DMS114 treated with DMSO at 0.1 percent for 48 hours (cell line): ENCODE measurements at regions not wholly inside any gene's neighbourhood (a gene's known extent, or its start where the extent isn't known, plus 50 kb on each side); places are given as distances from the start of the nearest gene placed in this dataset.
"Not testable (repeated sequence)": the region's sequence is repeated elsewhere in the genome, so short reads cannot be mapped to it uniquely, and the experiment has no call there.

ENCODE experiments used
- DNase-seq: peaks from one replicate; lab custom pipeline; 2025; ENCODE audit not compliant: unreplicated experiment; lab: John Stamatoyannopoulos, UW

- no peak for DNase-seq
Observed at GRCh38 chr5:135279328-135279727, 119.7 kb downstream of the MACROH2A1 start.

GRCh38 chr5:135276151-135276550 is 122.9 kb downstream of the MACROH2A1 start:
- DNase-seq: no peak

- DNase-seq: no peak
Observed at GRCh38 chr5:135273212-135273611, 125.8 kb downstream of the MACROH2A1 start.

GRCh38 chr5:135272311-135272805 is 126.7 kb downstream of the MACROH2A1 start:
- DNase-seq: no peak

GRCh38 chr5:135271533-135272310 is 127.3 kb downstream of the MACROH2A1 start:
- DNase-seq: no peak

- DNase-seq: no peak
Observed at GRCh38 chr5:135269931-135270421, 129.1 kb downstream of the MACROH2A1 start.

- DNase-seq: no peak
Observed at GRCh38 chr5:135269199-135269598, 129.8 kb downstream of the MACROH2A1 start.

- no peak for DNase-seq
Observed at GRCh38 chr5:135266975-135267374, 132.1 kb downstream of the MACROH2A1 start.

- no peak for DNase-seq
Observed at GRCh38 chr5:135266303-135266635, 132.8 kb downstream of the MACROH2A1 start.

- DNase-seq: no peak
Observed at GRCh38 chr5:135265497-135266302, 133.3 kb downstream of the MACROH2A1 start.

GRCh38 chr5:135264451-135265440 is 134.3 kb downstream of the MACROH2A1 start:
- no peak for DNase-seq

GRCh38 chr5:135263022-135263668 is 135.9 kb downstream of the MACROH2A1 start:
- DNase-seq: no peak

- no peak for DNase-seq
Observed at GRCh38 chr5:135262364-135262763, 136.7 kb downstream of the MACROH2A1 start.

- DNase-seq: not testable (repeated sequence)
Observed at GRCh38 chr5:135260108-135260507, 138.9 kb downstream of the MACROH2A1 start.

- no peak for DNase-seq
Observed at GRCh38 chr5:135255461-135256178, 143.4 kb downstream of the MACROH2A1 start.

GRCh38 chr5:135254183-135254582 is 144.8 kb downstream of the MACROH2A1 start:
- no peak for DNase-seq

- no peak for DNase-seq
Observed at GRCh38 chr5:135253601-135254178, 145.3 kb downstream of the MACROH2A1 start.

- no peak for DNase-seq
Observed at GRCh38 chr5:135251093-135251492, 147.9 kb downstream of the MACROH2A1 start.

GRCh38 chr5:135250671-135251070 is 148.4 kb downstream of the MACROH2A1 start:
- no peak for DNase-seq
